ENCODE measurements at regions not wholly inside any gene's neighbourhood (a gene's known extent, or its start where the extent isn't known, plus 50 kb on each side); places are given as distances from the start of the nearest gene placed in this dataset.
"Not testable (repeated sequence)": the region's sequence is repeated elsewhere in the genome, so short reads cannot be mapped to it uniquely, and the experiment has no call there.

- DNase-seq (ENCODE audit: low spot score), result no peak
Measured at GRCh38 chr14:43087666-43088065, 1419.4 kb downstream of the FSCB start.

GRCh38 chr14:43085819-43086218, 1421.3 kb downstream of the FSCB start:
- DNase-seq (ENCODE audit: low spot score), result no peak

DNA sequence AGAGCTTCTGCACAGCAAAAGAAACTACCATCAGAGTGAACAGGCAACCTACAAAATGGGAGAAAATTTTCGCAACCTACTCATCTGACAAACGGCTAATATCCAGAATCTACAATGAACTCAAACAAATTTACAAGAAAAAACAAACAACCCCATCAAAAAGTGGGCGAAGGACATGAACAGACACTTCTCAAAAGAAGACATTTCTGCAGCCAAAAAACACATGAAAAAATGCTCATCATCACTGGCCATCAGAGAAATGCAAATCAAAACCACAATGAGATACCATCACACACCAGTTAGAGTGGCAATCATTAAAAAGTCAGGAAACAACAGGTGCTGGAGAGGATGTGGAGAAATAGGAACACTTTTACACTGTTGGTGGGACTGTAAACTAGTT, 1439.7 kb downstream of the FSCB start:
- DNase-seq (ENCODE audit: low spot score), result not testable (repeated sequence)

GRCh38 chr14:43056106-43056505, 1449.4 kb downstream of the LRFN5 start:
- no peak for DNase-seq (ENCODE audit: low spot score)

GRCh38 chr14:43052897-43053296, 1446.2 kb downstream of the LRFN5 start:
- no peak for DNase-seq (ENCODE audit: low spot score)

- DNase-seq (ENCODE audit: low spot score), result no peak
Measured at GRCh38 chr14:43043850-43044249, 1437.2 kb downstream of the LRFN5 start.

DNA sequence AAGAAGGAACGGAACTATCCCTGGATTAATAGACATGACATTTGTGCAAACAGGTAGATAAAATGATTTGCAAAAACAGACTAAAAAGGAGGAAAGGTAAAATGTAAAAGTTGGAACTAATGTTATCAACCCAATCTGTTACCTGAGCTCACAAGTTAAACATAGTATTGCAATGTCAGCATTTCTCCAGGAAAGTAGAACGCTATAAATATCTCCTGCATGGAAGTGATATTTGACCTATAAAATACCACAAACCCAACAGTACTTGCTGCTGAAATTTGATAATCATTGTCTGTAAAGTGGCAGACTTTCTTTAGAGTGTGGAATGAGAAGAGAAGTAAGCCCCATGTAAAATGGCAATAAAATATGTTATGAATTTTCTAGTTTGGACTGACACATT, 1435.7 kb downstream of the LRFN5 start:
- DNase-seq (ENCODE audit: low spot score), result no peak

DNA sequence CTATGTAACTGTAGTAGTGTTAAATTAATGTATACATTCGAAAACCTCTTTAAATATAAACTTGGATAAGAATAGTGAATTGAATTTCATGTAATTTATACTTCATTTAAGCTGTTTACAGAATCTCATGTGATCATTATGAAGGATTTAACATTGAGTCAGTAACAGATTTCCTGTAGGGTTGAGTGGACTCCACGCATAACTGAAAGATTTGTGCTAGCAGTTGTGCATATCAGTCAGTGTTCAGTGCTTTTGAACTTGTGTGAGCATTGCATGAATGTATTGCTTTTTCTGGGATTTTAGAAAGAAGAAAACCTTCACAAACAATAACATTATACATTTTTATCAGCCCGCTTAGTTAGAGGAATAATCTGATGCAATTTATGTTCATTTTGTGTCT, 1435.3 kb downstream of the LRFN5 start:
- no peak for DNase-seq (ENCODE audit: low spot score)

GRCh38 chr14:43041207-43041606, 1434.5 kb downstream of the LRFN5 start:
- DNase-seq (ENCODE audit: low spot score), result no peak

- no peak for DNase-seq (ENCODE audit: low spot score)
Measured at GRCh38 chr14:43039881-43040280, 1433.2 kb downstream of the LRFN5 start.

- no peak for DNase-seq (ENCODE audit: low spot score)
Measured at GRCh38 chr14:43031598-43031997, 1424.9 kb downstream of the LRFN5 start.

DNA sequence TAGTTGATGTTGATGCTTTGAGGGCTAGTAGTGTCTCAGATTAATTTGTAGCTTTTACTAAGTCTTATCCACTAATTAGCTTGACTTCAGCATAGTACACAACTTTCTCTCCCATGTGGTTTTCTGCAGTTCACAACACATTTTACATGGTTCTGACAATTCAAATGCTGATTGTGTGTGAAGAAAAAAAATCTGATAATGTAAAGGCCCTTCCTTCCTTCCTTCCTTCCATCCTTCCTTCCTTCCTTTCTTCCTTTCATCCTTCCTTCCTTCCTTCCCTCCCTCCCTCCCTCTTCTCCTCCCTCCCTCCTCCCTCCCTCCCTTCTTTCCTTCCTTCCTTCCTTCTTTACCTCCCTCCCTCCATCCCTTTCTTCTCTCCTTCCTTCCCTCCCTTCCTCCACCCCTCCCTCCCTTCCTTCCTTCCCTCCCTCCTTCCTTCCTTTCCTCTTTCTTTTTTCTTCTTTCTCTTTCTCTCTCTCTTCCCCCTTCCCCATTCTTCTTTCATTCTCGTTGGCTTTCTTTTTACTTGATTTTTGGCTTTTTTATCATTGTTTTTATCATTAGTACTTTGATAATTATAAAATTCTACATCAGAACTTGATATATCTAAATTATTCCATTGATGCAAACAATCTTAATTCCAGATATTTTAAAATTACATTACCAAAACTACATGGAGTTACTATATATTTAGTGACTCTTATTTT, 1415.6 kb downstream of the LRFN5 start:
- no peak for DNase-seq (ENCODE audit: low spot score)

DNA sequence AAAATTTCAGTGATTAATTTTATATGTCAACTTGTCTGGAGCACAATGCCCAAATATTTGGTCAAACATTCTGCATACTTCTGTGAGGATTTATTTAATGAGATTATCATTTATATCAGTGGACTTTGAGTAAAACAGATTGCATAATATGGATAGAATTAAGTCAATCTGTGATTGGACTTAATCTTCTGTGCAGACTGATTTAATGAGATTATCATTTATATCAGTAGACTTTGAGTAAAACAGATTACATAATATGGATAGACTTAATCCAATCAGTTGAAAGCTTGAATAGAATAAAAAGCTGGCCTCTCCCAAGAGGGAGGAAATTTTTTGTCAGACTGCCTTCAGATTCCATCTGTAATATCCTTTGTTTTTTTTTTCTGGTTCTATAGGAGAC, 1413.2 kb downstream of the LRFN5 start:
- DNase-seq (ENCODE audit: low spot score), result no peak

DNA sequence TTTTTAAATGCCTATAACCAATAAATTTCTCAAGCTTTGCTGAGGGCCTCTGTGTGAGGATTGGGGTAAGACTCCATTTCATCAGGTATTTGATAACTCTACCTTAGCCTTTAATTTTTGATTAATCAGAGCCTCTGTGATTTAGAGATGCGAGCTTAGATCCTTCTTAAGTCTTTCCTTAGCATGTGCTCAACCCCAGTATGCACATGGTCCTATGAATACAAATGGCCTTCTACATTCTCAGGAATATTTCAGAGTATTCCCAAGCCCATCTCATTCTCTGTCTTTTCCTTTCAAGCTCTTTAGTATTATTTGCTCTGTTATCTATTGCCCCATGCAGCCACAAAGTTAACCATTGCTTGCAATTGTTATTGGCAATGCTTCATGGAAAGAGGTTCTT, 1407.7 kb downstream of the LRFN5 start:
- no peak for DNase-seq (ENCODE audit: low spot score)

GRCh38 chr14:43012817-43013216, 1406.1 kb downstream of the LRFN5 start:
- no peak for DNase-seq (ENCODE audit: low spot score)

DNA sequence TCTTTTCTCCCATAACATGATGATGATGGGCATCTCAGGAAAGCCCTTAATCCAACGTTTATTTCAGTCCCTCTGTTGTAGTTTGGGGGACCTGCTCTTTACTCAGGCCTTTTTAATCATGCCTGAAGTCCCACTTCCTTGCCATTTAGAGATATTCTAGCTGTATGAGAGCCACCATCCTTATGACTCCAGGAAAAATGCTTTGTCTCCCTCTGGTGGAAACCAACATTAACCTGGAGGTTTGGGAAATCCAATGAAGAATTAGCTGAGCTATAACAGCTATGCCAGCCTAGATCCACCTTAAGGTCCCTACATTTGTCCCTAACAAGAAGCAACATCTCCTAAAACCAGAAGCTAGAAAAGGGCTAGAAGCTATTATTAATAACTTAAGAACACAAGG, 1399.1 kb downstream of the LRFN5 start:
- DNase-seq (ENCODE audit: low spot score), result no peak

GRCh38 chr14:43003845-43004244, 1397.2 kb downstream of the LRFN5 start:
- no peak for DNase-seq (ENCODE audit: low spot score)

GRCh38 chr14:43001731-43002130, 1395.1 kb downstream of the LRFN5 start:
- DNase-seq (ENCODE audit: low spot score), result no peak

DNA sequence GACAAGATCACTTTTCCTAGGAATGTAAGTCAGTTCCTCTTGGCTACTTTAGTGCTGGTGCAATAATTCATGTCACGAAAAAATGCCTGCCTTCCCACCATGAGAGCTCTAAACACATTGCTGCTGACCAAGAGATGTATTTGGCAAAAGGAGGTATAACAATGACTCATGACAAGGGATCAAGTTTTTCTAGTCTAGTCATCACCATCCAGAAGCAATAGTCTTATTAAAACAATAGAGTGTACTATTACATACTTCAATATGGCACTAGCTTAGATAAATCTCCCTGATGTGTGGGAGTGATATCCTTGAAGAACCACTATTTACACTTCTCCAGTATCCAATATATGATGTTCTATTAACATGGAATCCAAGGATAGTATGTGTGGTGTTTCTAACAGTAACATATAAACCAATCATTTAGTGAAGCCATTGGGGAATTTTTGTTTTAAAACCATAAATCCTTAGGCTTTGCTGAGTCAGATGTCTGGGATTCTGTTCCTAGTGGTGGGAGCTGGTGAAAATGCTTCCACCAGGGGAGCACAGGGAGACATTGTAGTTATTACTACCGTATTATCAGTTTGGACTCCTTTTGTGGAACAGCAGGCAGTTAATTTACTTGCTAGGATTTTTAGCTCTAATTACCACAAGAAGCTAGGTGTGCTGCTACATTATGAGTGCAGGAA, 1387.5 kb downstream of the LRFN5 start:
- no peak for DNase-seq (ENCODE audit: low spot score)

GRCh38 chr14:42992930-42993329, 1386.3 kb downstream of the LRFN5 start:
- no peak for DNase-seq (ENCODE audit: low spot score)

DNA sequence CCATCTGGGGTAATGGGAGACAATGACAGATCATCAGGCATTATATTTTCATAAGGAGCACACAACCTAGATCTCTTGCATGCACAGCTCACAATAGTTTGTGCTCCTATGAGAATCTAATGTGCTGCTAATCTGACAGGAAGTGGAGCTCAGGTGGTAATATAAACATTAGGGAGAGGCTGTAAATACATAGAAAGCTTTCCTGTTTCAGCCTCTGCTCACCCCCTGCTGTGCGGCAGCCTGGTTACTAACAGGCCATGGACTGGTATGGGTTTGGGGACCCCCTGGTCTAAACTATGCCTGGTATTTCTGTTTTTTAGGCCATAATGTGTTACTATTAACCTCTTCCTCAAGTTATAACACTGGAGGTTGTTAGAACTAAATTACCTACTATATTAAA, 1373.7 kb downstream of the LRFN5 start:
- DNase-seq (ENCODE audit: low spot score), result no peak

DNA sequence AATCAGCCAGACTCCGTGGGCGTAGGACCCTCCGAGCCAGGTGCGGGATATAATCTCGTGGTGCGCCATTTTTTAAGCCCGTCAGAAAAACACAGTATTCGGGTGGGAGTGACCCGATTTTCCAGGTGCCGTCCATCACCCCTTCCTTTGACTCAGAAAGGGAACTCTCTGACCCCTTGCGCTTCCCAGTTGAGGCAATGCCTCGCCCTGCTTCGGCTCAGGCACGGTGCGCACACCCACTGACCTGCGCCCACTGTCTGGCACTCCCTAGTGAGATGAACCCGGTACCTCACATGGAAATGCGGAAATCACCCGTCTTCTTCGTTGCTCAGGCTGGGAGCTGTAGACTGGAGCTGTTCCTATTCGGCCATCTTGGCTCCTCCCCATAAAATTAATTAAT, 1366.5 kb downstream of the LRFN5 start:
- not testable (repeated sequence) for DNase-seq (ENCODE audit: low spot score)

DNA sequence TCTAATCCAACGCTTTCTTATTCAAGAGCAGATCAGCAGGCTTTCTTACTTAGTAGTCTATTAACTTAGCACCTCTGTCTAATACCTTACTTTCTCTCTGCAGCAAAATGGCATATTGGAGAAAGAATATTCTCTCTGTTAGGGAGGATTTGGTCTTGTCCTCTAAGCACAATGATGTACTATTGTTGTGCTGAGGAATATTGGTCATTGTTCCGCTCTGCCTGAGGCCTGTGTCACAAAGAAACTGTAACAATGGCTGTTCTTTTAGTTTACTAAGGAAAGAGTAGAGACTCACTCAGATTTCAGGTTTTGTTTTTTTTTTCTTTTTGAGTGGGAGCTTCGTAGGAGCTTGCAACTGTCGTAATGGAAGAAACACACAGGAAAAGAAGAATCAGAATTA, 1358.8 kb downstream of the LRFN5 start:
- DNase-seq (ENCODE audit: low spot score), result no peak

DNA sequence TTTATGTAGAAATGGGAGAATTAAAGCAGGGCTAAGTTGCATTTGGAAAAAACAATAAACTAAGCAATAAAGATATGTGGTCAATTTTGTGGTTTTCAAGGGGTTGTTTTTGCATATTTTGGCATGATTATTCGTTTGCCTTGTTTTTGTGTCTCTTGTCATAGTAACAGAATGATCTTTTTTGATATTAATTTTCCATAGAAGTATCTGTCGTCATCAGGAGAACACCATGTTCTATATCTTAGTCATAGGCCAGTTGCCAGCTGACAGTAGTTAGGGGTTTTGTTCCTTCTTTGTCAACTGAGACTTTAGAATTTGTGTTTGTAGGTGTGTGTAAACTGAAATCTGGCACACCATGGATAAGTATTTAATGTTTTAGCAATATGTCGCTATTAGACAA, 1354.8 kb downstream of the LRFN5 start:
- no peak for DNase-seq (ENCODE audit: low spot score)
